Mesenchymal stem cell (in vitro differentiated cells and primary cell): ENCODE measurements at regions not wholly inside any gene's neighbourhood (a gene's known extent, or its start where the extent isn't known, plus 50 kb on each side); places are given as distances from the start of the nearest gene placed in this dataset.

Source experiments
- DNase-seq: peaks from one replicate; pipeline ENCODE4 v3.0.0-alpha.2; 2013
- H2AFZ ChIP-seq: one replicate; pipeline ENCODE4 v1.6.1; 2013; ENCODE audit warnings: low read depth, mild to moderate bottlenecking, control low read depth, inconsistent platforms, low read length, moderate library complexity
- H2AK5ac ChIP-seq: 2 replicates; pipeline ENCODE4 v1.6.1; 2013; ENCODE audit warnings: low read length, moderate library complexity, mild to moderate bottlenecking, inconsistent platforms; ENCODE audit not compliant: severe bottlenecking
- H2BK120ac ChIP-seq: one replicate; pipeline ENCODE4 v1.6.1; 2013; ENCODE audit warnings: low read depth, mild to moderate bottlenecking, inconsistent platforms, low read length, moderate library complexity
- H2BK12ac ChIP-seq, 2 experiments: one replicate each; pipeline ENCODE4 v1.6.1; 2013; ENCODE audit warnings: inconsistent platforms in 2 of 2, low read length in 2 of 2, mild to moderate bottlenecking in 2 of 2, moderate library complexity in 2 of 2, control low read depth in 1 of 2
- H2BK15ac ChIP-seq: one replicate; pipeline ENCODE4 v1.6.1; 2013; ENCODE audit warnings: mild to moderate bottlenecking, low read depth, inconsistent platforms; ENCODE audit not compliant: poor library complexity, severe bottlenecking
- H2BK5ac ChIP-seq: 2 replicates; pipeline ENCODE4 v1.6.1; 2013; ENCODE audit warnings: low read depth, mild to moderate bottlenecking, low read length, control low read depth, inconsistent platforms; ENCODE audit not compliant: poor library complexity, severe bottlenecking
- H3K14ac ChIP-seq, 2 experiments: one replicate each; pipeline ENCODE4 v1.6.1; 2013; ENCODE audit warnings: inconsistent platforms in 2 of 2, low read length in 2 of 2, control low read depth in 1 of 2, mild to moderate bottlenecking in 1 of 2, moderate library complexity in 1 of 2
- H3K18ac ChIP-seq, 2 experiments: one replicate each; pipeline ENCODE4 v1.6.1; 2013; ENCODE audit warnings: inconsistent platforms in 2 of 2, low read length in 2 of 2, control low read depth in 1 of 2, low read depth in 1 of 2, mild to moderate bottlenecking in 1 of 2
- H3K23ac ChIP-seq, 2 experiments: one replicate each; pipeline ENCODE4 v1.6.1; 2013; ENCODE audit warnings: inconsistent platforms in 2 of 2, low read length in 2 of 2, mild to moderate bottlenecking in 2 of 2, moderate library complexity in 2 of 2, control low read depth in 1 of 2
- H3K27ac ChIP-seq: 2 replicates; pipeline ENCODE4 v1.5.1; 2013; ENCODE audit warnings: mild to moderate bottlenecking, moderate library complexity, low read length, control low read depth, inconsistent platforms; ENCODE audit not compliant: poor library complexity, severe bottlenecking
- H3K27me3 ChIP-seq, 2 experiments: 2 replicates each; pipeline versions ENCODE4 v1.6.1 to v1.7.0; 2013; ENCODE audit warnings: low read length in 2 of 2, mild to moderate bottlenecking in 2 of 2, moderate library complexity in 2 of 2, control low read depth in 1 of 2, inconsistent platforms in 1 of 2; ENCODE audit not compliant: control insufficient read depth in 1 of 2, insufficient read depth in 1 of 2
- H3K36me3 ChIP-seq, 2 experiments: 2 replicates each; pipeline versions ENCODE4 v1.6.1 to v1.7.0; 2013; ENCODE audit warnings: low read length in 2 of 2, control low read depth in 1 of 2, inconsistent platforms in 1 of 2, low read depth in 1 of 2, mild to moderate bottlenecking in 1 of 2; ENCODE audit not compliant: insufficient read depth in 2 of 2, control insufficient read depth in 1 of 2
- H3K4ac ChIP-seq, 2 experiments: one replicate each; pipeline ENCODE4 v1.6.1; 2013; ENCODE audit warnings: inconsistent platforms in 2 of 2, low read length in 2 of 2, mild to moderate bottlenecking in 2 of 2, moderate library complexity in 2 of 2, control low read depth in 1 of 2, low read depth in 1 of 2
- H3K4me1 ChIP-seq: 2 replicates; pipeline ENCODE4 v1.6.1; 2013; ENCODE audit warnings: low read depth, low read length, control low read depth; ENCODE audit not compliant: control insufficient read depth, insufficient read depth
- H3K4me2 ChIP-seq: 2 replicates; pipeline ENCODE4 v1.6.1; 2013; ENCODE audit warnings: low read length, mild to moderate bottlenecking, inconsistent platforms; ENCODE audit not compliant: poor library complexity, severe bottlenecking
- H3K4me3 ChIP-seq, 2 experiments: 2 replicates each; pipeline versions ENCODE4 v1.5.1 to v1.7.0; 2013; ENCODE audit warnings: low read length in 2 of 2, mild to moderate bottlenecking in 2 of 2, control low read depth in 1 of 2, low read depth in 1 of 2; ENCODE audit not compliant: insufficient read depth in 1 of 2
- H3K79me1 ChIP-seq: replicated peaks from 2 replicates; pipeline ENCODE4 v1.6.1; 2013; ENCODE audit warnings: mild to moderate bottlenecking, control low read depth, low read length, inconsistent platforms; ENCODE audit not compliant: poor library complexity, severe bottlenecking
- H3K9ac ChIP-seq: 2 replicates; pipeline ENCODE4 v1.7.0; 2013; ENCODE audit warnings: mild to moderate bottlenecking, low read length, moderate library complexity
- H3K9me3 ChIP-seq: 2 replicates; pipeline ENCODE4 v1.7.0; 2013; ENCODE audit warnings: mild to moderate bottlenecking, low read length; ENCODE audit not compliant: control insufficient read depth
- H4K8ac ChIP-seq: one replicate; pipeline ENCODE4 v1.6.1; 2013; ENCODE audit warnings: inconsistent platforms, mild to moderate bottlenecking, low read length, moderate library complexity
- H4K91ac ChIP-seq: one replicate; pipeline ENCODE4 v1.6.1; 2013; ENCODE audit warnings: mild to moderate bottlenecking, low read length, inconsistent platforms
- WGBS: methylation state at CpG from one replicate; pipeline ENCODE4 v1.1.7; 2013; ENCODE audit warnings: mixed read lengths; 5-methylcytosine and 5-hydroxymethylcytosine counted together

GRCh38 chr4:124534131-124534530 is 178.4 kb downstream of the ANKRD50 start:
- Histone ChIP-seq H4K8ac (no peak overlapping the region), H2BK5ac (no peak overlapping the region), H3K79me1 (no peaks in the 10 kb centered on the region), H3K27ac (no peak overlapping the region), H2BK15ac (no peak overlapping the region), H3K14ac (no peak overlapping the region), H3K4me2 (no peak overlapping the region), H2AFZ (no peak overlapping the region), H3K18ac (no peak overlapping the region), H3K4me3 (no peak overlapping the region), H2AK5ac (no peak overlapping the region), H3K9ac (no peak overlapping the region), H3K9me3 (no peaks in the 10 kb centered on the region), H3K27me3 (no peaks in the 10 kb centered on the region), H2BK120ac (no peak overlapping the region), H3K23ac (no peak overlapping the region), H2BK12ac (no peak overlapping the region), H3K4me1 (no peaks in the 10 kb centered on the region), H3K4ac (no peak overlapping the region), H3K36me3 (no peaks in the 10 kb centered on the region), H4K91ac (no peak overlapping the region)
- WGBS, result 100% methylated on average over 2 of the region's 2 CpGs
- DNase-seq, result no peak

DNA sequence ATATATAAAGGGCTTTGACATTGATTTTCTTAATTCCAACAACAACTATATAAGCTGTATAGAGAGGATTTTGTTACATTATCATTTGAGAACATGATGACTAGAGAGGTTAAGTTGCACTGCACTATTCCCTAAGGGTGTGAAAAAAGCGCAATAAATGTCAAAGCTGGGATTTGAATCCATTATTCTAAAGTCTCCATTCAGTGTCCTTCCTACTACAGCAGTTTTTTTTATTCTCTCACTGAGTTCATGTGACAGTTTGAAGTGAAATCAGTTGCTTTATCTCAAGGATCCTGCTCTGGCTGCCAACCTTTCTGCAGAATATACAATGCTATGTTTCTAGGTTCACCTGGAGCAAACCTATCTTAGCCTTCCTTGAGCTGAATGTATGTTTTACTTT is 177.5 kb downstream of the ANKRD50 start:
- no peaks in the 10 kb centered on the region for H3K27me3 ChIP-seq
- no peaks in the 10 kb centered on the region for H3K79me1 ChIP-seq
- H3K23ac ChIP-seq, result no peak overlapping the region
- no CpG with 5 or more reads among the region's 1 CpG for WGBS
- H3K4me3 ChIP-seq, result no peak overlapping the region
- H4K91ac ChIP-seq, result no peak overlapping the region
- H2BK15ac ChIP-seq, result no peak overlapping the region
- no peak overlapping the region for H3K4ac ChIP-seq
- H3K4me1 ChIP-seq, result no peaks in the 10 kb centered on the region
- no peak overlapping the region for H3K27ac ChIP-seq
- H2BK12ac ChIP-seq, result no peak overlapping the region
- no peak overlapping the region for H3K14ac ChIP-seq
- no peaks in the 10 kb centered on the region for H3K9me3 ChIP-seq
- H3K18ac ChIP-seq, result no peak overlapping the region
- H4K8ac ChIP-seq, result no peak overlapping the region
- H2BK120ac ChIP-seq, result no peak overlapping the region
- no peaks in the 10 kb centered on the region for H3K36me3 ChIP-seq
- H2BK5ac ChIP-seq, result no peak overlapping the region
- H2AFZ ChIP-seq, result no peak overlapping the region
- H3K9ac ChIP-seq, result no peak overlapping the region
- no peak overlapping the region for H3K4me2 ChIP-seq
- no peak overlapping the region for H2AK5ac ChIP-seq
- DNase-seq, result no peak

- no peak overlapping the region for H4K8ac ChIP-seq
- H3K36me3 ChIP-seq, result no peaks in the 10 kb centered on the region
- H3K4me3 ChIP-seq, result no peak overlapping the region
- H2BK12ac ChIP-seq, result no peak overlapping the region
- no peak overlapping the region for H4K91ac ChIP-seq
- H3K9ac ChIP-seq, result no peak overlapping the region
- no peaks in the 10 kb centered on the region for H3K79me1 ChIP-seq
- H2BK5ac ChIP-seq, result no peak overlapping the region
- H3K4me2 ChIP-seq, result no peak overlapping the region
- H3K4ac ChIP-seq, result no peak overlapping the region
- H3K27me3 ChIP-seq, result no peaks in the 10 kb centered on the region
- H3K9me3 ChIP-seq, result no peaks in the 10 kb centered on the region
- H3K14ac ChIP-seq, result no peak overlapping the region
- H3K23ac ChIP-seq, result no peak overlapping the region
- H2BK15ac ChIP-seq, result no peak overlapping the region
- no peak overlapping the region for H2BK120ac ChIP-seq
- no peaks in the 10 kb centered on the region for H3K4me1 ChIP-seq
- 93% methylated on average over 1 of the region's 4 CpGs for WGBS
- H3K27ac ChIP-seq, result no peak overlapping the region
- H2AK5ac ChIP-seq, result no peak overlapping the region
- DNase-seq, result no peak
- H3K18ac ChIP-seq, result no peak overlapping the region
- H2AFZ ChIP-seq, result no peak overlapping the region
These were observed 175.6 kb downstream of the ANKRD50 start for GRCh38 chr4:124536946-124537345.

GRCh38 chr4:124537971-124538370 is 174.6 kb downstream of the ANKRD50 start:
- H2BK12ac ChIP-seq, result no peak overlapping the region
- no peak overlapping the region for H3K4ac ChIP-seq
- H2AFZ ChIP-seq, result no peak overlapping the region
- no peak for DNase-seq
- H3K4me1 ChIP-seq, result no peaks in the 10 kb centered on the region
- H3K4me2 ChIP-seq, result no peak overlapping the region
- no peak overlapping the region for H2BK15ac ChIP-seq
- H3K4me3 ChIP-seq, result no peak overlapping the region
- H3K36me3 ChIP-seq, result no peaks in the 10 kb centered on the region
- no peak overlapping the region for H2BK120ac ChIP-seq
- H3K79me1 ChIP-seq, result no peaks in the 10 kb centered on the region
- H3K27me3 ChIP-seq, result no peaks in the 10 kb centered on the region
- H3K27ac ChIP-seq, result no peak overlapping the region
- no peak overlapping the region for H3K23ac ChIP-seq
- H3K14ac ChIP-seq, result no peak overlapping the region
- no peak overlapping the region for H4K8ac ChIP-seq
- no peak overlapping the region for H4K91ac ChIP-seq
- no peak overlapping the region for H2BK5ac ChIP-seq
- H2AK5ac ChIP-seq, result no peak overlapping the region
- H3K9ac ChIP-seq, result no peak overlapping the region
- no peaks in the 10 kb centered on the region for H3K9me3 ChIP-seq
- no peak overlapping the region for H3K18ac ChIP-seq
